H9 (cell line): ENCODE measurements at regions not wholly inside any gene's neighbourhood (a gene's known extent, or its start where the extent isn't known, plus 50 kb on each side); places are given as distances from the start of the nearest gene placed in this dataset.

Experiments
- DNase-seq: peaks from one replicate; pipeline ENCODE4 v3.0.0-alpha.2; 2017
- H2AFZ ChIP-seq: one replicate; pipeline ENCODE4 v1.6.1; 2013; ENCODE audit warnings: mild to moderate bottlenecking, low read length, control low read depth, moderate library complexity
- H2AK5ac ChIP-seq: 2 replicates; pipeline ENCODE4 v1.6.1; 2013; ENCODE audit warnings: low read length, control low read depth, mixed read lengths; ENCODE audit not compliant: insufficient read length
- H2BK120ac ChIP-seq: one replicate; pipeline ENCODE4 v1.6.1; 2013; ENCODE audit warnings: low read depth, mild to moderate bottlenecking, low read length, control low read depth, inconsistent platforms; ENCODE audit not compliant: poor library complexity, severe bottlenecking
- H2BK12ac ChIP-seq: 2 replicates; pipeline ENCODE4 v1.6.1; 2013; ENCODE audit warnings: low read length, control low read depth, mixed read lengths, low read depth; ENCODE audit not compliant: insufficient read length
- H2BK15ac ChIP-seq: 2 replicates; pipeline ENCODE4 v1.6.1; 2013; ENCODE audit warnings: low read depth, low read length, control low read depth
- H2BK20ac ChIP-seq: one replicate; pipeline ENCODE4 v1.6.1; 2013; ENCODE audit warnings: low read depth, mild to moderate bottlenecking, low read length, control low read depth, inconsistent platforms; ENCODE audit not compliant: poor library complexity, severe bottlenecking
- H2BK5ac ChIP-seq: 2 replicates; pipeline ENCODE4 v1.6.1; 2013; ENCODE audit warnings: low read length, control low read depth, mixed read lengths; ENCODE audit not compliant: insufficient read length
- H3K14ac ChIP-seq: 2 replicates; pipeline ENCODE4 v1.6.1; 2013; ENCODE audit warnings: low read length, control low read depth; ENCODE audit not compliant: insufficient read depth
- H3K18ac ChIP-seq: 2 replicates; pipeline ENCODE4 v1.6.1; 2013; ENCODE audit warnings: low read depth, mild to moderate bottlenecking, mixed read lengths, low read length, control low read depth; ENCODE audit not compliant: insufficient read length
- H3K23ac ChIP-seq: 2 replicates; pipeline ENCODE4 v1.6.1; 2013; ENCODE audit warnings: low read length, control low read depth, mixed read lengths, low read depth; ENCODE audit not compliant: insufficient read length
- H3K23me2 ChIP-seq: 2 replicates; pipeline ENCODE4 v1.6.1; 2013; ENCODE audit warnings: low read depth, mild to moderate bottlenecking, mixed read lengths, low read length, control low read depth; ENCODE audit not compliant: insufficient read length, poor library complexity, severe bottlenecking
- H3K27ac ChIP-seq: 2 replicates; pipeline ENCODE4 v1.5.1; 2013; ENCODE audit warnings: low read length, control low read depth, mixed read lengths, low read depth; ENCODE audit not compliant: insufficient read length
- H3K27me3 ChIP-seq: 2 replicates; pipeline ENCODE4 v1.6.1; 2013; ENCODE audit warnings: low read length, control low read depth, inconsistent platforms; ENCODE audit not compliant: insufficient read depth
- H3K4ac ChIP-seq: 2 replicates; pipeline ENCODE4 v1.6.1; 2013; ENCODE audit warnings: low read depth, mild to moderate bottlenecking, control low read depth, inconsistent platforms, low read length, moderate library complexity
- H3K4me1 ChIP-seq: 2 replicates; pipeline ENCODE4 v1.6.1; 2013; ENCODE audit warnings: low read length, control low read depth, inconsistent platforms; ENCODE audit not compliant: insufficient read depth
- H3K4me2 ChIP-seq: 2 replicates; pipeline ENCODE4 v1.6.1; 2013; ENCODE audit warnings: low read length, control low read depth, mixed read lengths; ENCODE audit not compliant: insufficient read length, insufficient read depth
- H3K56ac ChIP-seq: 2 replicates; pipeline ENCODE4 v1.6.1; 2013; ENCODE audit warnings: low read depth, mild to moderate bottlenecking, mixed read lengths, low read length, control low read depth; ENCODE audit not compliant: insufficient read length
- H3K79me1 ChIP-seq: 2 replicates; pipeline ENCODE4 v1.6.1; 2013; ENCODE audit warnings: low read depth, mild to moderate bottlenecking, moderate library complexity, low read length, control low read depth, inconsistent platforms; ENCODE audit not compliant: insufficient read depth, poor library complexity, severe bottlenecking
- H3K79me2 ChIP-seq: 2 replicates; pipeline ENCODE4 v1.6.1; 2013; ENCODE audit warnings: low read length, control low read depth, inconsistent platforms; ENCODE audit not compliant: insufficient read depth
- H3K9ac ChIP-seq: 2 replicates; pipeline ENCODE4 v1.6.1; 2013; ENCODE audit warnings: low read length, control low read depth, mixed read lengths; ENCODE audit not compliant: insufficient read length; ENCODE audit errors: extremely low read depth
- H3K9me3 ChIP-seq: one replicate; pipeline ENCODE4 v1.6.1; 2013; ENCODE audit warnings: low read depth, low read length, inconsistent platforms; ENCODE audit not compliant: control insufficient read depth
- H3T11ph ChIP-seq: one replicate; pipeline ENCODE4 v1.6.1; 2013; ENCODE audit warnings: mild to moderate bottlenecking, low read length, control low read depth, inconsistent platforms
- H4K20me1 ChIP-seq: one replicate; pipeline ENCODE4 v1.6.1; 2013; ENCODE audit not compliant: control insufficient read depth, insufficient read length, insufficient read depth
- H4K5ac ChIP-seq: 2 replicates; pipeline ENCODE4 v1.6.1; 2013; ENCODE audit warnings: low read depth, mild to moderate bottlenecking, mixed read lengths, low read length, control low read depth; ENCODE audit not compliant: insufficient read length
- H4K8ac ChIP-seq: replicated peaks from 2 replicates; pipeline ENCODE4 v1.6.1; 2013; ENCODE audit warnings: low read length, control low read depth, mixed read lengths, low read depth; ENCODE audit not compliant: insufficient read length
- H4K91ac ChIP-seq: 2 replicates; pipeline ENCODE4 v1.6.1; 2013; ENCODE audit warnings: low read depth, mild to moderate bottlenecking, moderate library complexity, mixed read lengths, low read length, control low read depth; ENCODE audit not compliant: insufficient read length
- H3K27ac Mint-ChIP-seq, 3 experiments: 2 replicates in 2 of 3; 3 replicates in 1 of 3; pipeline ENCODE4 v1.8.0; 2020 to 2021; ENCODE audit warnings: mixed read lengths in 3 of 3, mild to moderate bottlenecking in 1 of 3, moderate library complexity in 1 of 3
- H3K27me3 Mint-ChIP-seq: 2 replicates; pipeline ENCODE4 v1.8.0; 2021; ENCODE audit warnings: low read depth, mild to moderate bottlenecking, moderate library complexity, mixed read lengths
- H3K36me3 Mint-ChIP-seq, 3 experiments: 2 replicates in 2 of 3; 3 replicates in 1 of 3; pipeline ENCODE4 v1.8.0; 2020 to 2021; ENCODE audit warnings: low read depth in 3 of 3, mixed read lengths in 3 of 3; ENCODE audit not compliant: insufficient read depth in 1 of 3
- H3K4me1 Mint-ChIP-seq, 2 experiments: 2 replicates each; pipeline ENCODE4 v1.8.0; 2020; ENCODE audit warnings: mixed read lengths in 2 of 2
- H3K4me3 Mint-ChIP-seq, 2 experiments: 2 replicates in 1 of 2; 3 replicates in 1 of 2; pipeline ENCODE4 v1.8.0; 2020 to 2021; ENCODE audit warnings: mild to moderate bottlenecking in 2 of 2, mixed read lengths in 2 of 2, moderate library complexity in 1 of 2
- H3K9me3 Mint-ChIP-seq, 2 experiments: 2 replicates in 1 of 2; 3 replicates in 1 of 2; pipeline ENCODE4 v1.8.0; 2020; ENCODE audit warnings: mild to moderate bottlenecking in 2 of 2, mixed read lengths in 2 of 2, moderate library complexity in 1 of 2
- CTCF ChIP-seq: fragments of 200-600 bp; sonication (generic); conservative IDR thresholded peaks from 3 replicates; pipeline ENCODE4 v1.8.0; 2021; ENCODE audit warnings: antibody characterized with exemption, mild to moderate bottlenecking
- WGBS: extraction: QIAGEN DNeasy Blood & Tissue Kit; methylation state at CpG from one replicate; pipeline ENCODE4 v1.1.7; 2013; ENCODE audit warnings: missing lambda C conversion rate, low lambda C conversion rate, mixed read lengths; ENCODE audit not compliant: insufficient read length; ENCODE audit errors: extremely low coverage; 5-methylcytosine and 5-hydroxymethylcytosine counted together

- H2AFZ ChIP-seq: no peak overlapping the region
- H3K27me3 Mint-ChIP-seq: no peaks in the 10 kb centered on the region
These were observed 487.2 kb upstream of the BCHE start for GRCh38 chr3:166324401-166324800.

More at GRCh38 chr3:166324401-166324800, 487.2 kb upstream of the BCHE start:
- DNase-seq: no peak
- Mint-ChIP-seq H3K4me3 (no peak overlapping the region), H3K9me3 (peaks cover 0 to 2% of the 10 kb centered on the region in 2 experiments; a peak in 1 of 5 replicates), H3K36me3 (no peaks in the 10 kb centered on the region), H3K27ac (no peak overlapping the region), H3K4me1 (peaks cover 0 to 3% of the 10 kb centered on the region in 2 experiments; a peak in 1 of 4 replicates)
- Histone ChIP-seq H4K20me1 (no peaks in the 10 kb centered on the region), H3K79me2 (no peaks in the 10 kb centered on the region), H3K9ac (no peak overlapping the region), H3K14ac (no peak overlapping the region), H3K79me1 (no peaks in the 10 kb centered on the region), H3K4me1 (no peaks in the 10 kb centered on the region), H3K4me2 (no peak overlapping the region), H2BK12ac (no peak overlapping the region), H2BK15ac (no peak overlapping the region), H3K9me3 (no peaks in the 10 kb centered on the region), H2BK120ac (no peak overlapping the region), H3K56ac (no peak overlapping the region), H3K27ac (no peak overlapping the region), H3K4ac (no peak overlapping the region), H3K23ac (no peak overlapping the region), H4K8ac (no peak overlapping the region), H2BK20ac (no peak overlapping the region), H4K91ac (no peak overlapping the region), H4K5ac (no peak overlapping the region), H3K27me3 (no peaks in the 10 kb centered on the region), H3T11ph (no peak overlapping the region), H2AK5ac (no peak overlapping the region), H3K18ac (no peak overlapping the region), H2BK5ac (no peak overlapping the region), H3K23me2 (no peaks in the 10 kb centered on the region)
- TF ChIP-seq CTCF: no peak
- no CpG with 5 or more reads among the region's 5 CpGs for WGBS
